OCI-LY3 (cell line): ENCODE measurements at regions not wholly inside any gene's neighbourhood (a gene's known extent, or its start where the extent isn't known, plus 50 kb on each side); places are given as distances from the start of the nearest gene placed in this dataset.

Experiments used
- H2AFZ ChIP-seq: fragments of 200-600, 300-600 bp; shearing (Covaris generic); 2 replicates; pipeline ENCODE4 v1.6.0; 2014; ENCODE audit warnings: antibody characterized with exemption, low read depth, low read length
- H3K27ac ChIP-seq: fragments of 200-600, 300-600 bp; sonication (generic); 2 replicates; pipeline ENCODE4 v1.5.1; 2014; ENCODE audit warnings: mild to moderate bottlenecking, low read length, moderate library complexity, mixed read lengths
- H3K27me3 ChIP-seq: fragments of 200-600, 300-600 bp; sonication (generic); 2 replicates; pipeline ENCODE4 v1.6.1; 2014; ENCODE audit warnings: low read depth, low read length, mixed read lengths
- H3K36me3 ChIP-seq: fragments of 200-600, 300-600 bp; sonication (generic); replicated peaks from 2 replicates; pipeline ENCODE3; 2014; ENCODE audit warnings: low read depth, low read length, mixed read lengths
- H3K4me1 ChIP-seq: fragments of 300-600, 200-600 bp; sonication (generic); 2 replicates; pipeline ENCODE4 v1.6.1; 2014; ENCODE audit warnings: low read length, mixed read lengths
- H3K4me2 ChIP-seq: fragments of 200-600, 300-600 bp; sonication (generic); 2 replicates; pipeline ENCODE4 v1.6.1; 2014; ENCODE audit warnings: low read length, mixed read lengths
- H3K4me3 ChIP-seq: fragments of 300-600, 200-600 bp; sonication (generic); 2 replicates; pipeline ENCODE4 v1.5.1; 2014; ENCODE audit warnings: antibody characterized with exemption, mild to moderate bottlenecking, low read length, moderate library complexity
- H3K79me2 ChIP-seq: fragments of 300-600, 200-600 bp; shearing (Covaris generic); 2 replicates; pipeline ENCODE4 v1.6.1; 2014; ENCODE audit warnings: mild to moderate bottlenecking, low read length, mixed read lengths
- H3K9ac ChIP-seq: fragments of 300-600, 200-600 bp; shearing (Covaris generic); 2 replicates; pipeline ENCODE4 v1.6.0; 2014; ENCODE audit warnings: mild to moderate bottlenecking, low read length, moderate library complexity
- H3K9me3 ChIP-seq: fragments of 200-600, 300-600 bp; shearing (Covaris generic); 2 replicates; pipeline ENCODE4 v1.6.1; 2014; ENCODE audit warnings: low read length, mixed read lengths; ENCODE audit not compliant: insufficient read depth
- H4K20me1 ChIP-seq: fragments of 200-600, 300-600 bp; sonication (generic); 2 replicates; pipeline ENCODE4 v1.6.1; 2016; ENCODE audit warnings: low read length, mixed read lengths; ENCODE audit not compliant: insufficient read depth
- CTCF ChIP-seq: fragments of 200-600, 300-600 bp; sonication (generic); IDR thresholded peaks from 2 replicates; pipeline ENCODE4 v1.5.1; 2014; ENCODE audit warnings: antibody characterized with exemption, low read length, low read depth
- EZH2phosphoT487 ChIP-seq: fragments of 200-600 bp; shearing (Covaris generic); IDR thresholded peaks from 2 replicates; pipeline ENCODE4 v1.6.1; 2018; ENCODE audit warnings: antibody characterized with exemption, mixed run types, low read depth

DNA sequence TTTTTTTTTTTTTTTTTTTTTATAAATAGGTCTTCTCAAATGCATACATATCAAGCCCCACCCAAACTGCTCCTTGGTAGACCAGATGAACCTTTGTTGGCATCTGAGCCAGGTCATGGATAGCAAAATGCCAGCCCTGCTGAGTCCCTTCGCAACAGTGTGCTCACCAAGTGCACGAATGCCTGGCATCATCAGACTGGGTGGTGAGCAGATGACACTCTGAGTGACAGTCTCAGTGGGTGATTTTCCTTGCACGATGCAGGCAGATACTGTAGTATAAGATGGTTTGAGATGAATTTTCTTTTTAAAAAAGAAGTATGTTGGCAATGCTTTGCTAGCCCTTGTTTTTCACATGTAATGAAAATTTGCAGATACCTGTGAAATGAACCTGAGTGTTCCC lies 74.0 kb downstream of the RCN1 start:
- Histone ChIP-seq H3K27ac (no peak overlapping the region), H3K9me3 (no peaks in the 10 kb centered on the region), H3K9ac (no peak overlapping the region), H4K20me1 (no peaks in the 10 kb centered on the region), H3K4me1 (no peaks in the 10 kb centered on the region), H3K79me2 (no peaks in the 10 kb centered on the region), H3K36me3 (no peaks in the 10 kb centered on the region), H2AFZ (no peak overlapping the region), H3K4me2 (no peak overlapping the region), H3K4me3 (no peak overlapping the region), H3K27me3 (peaks cover 9% of the 10 kb centered on the region; the same call in 1 of the 2 replicates)
- no peak for TF ChIP-seq EZH2phosphoT487
- no peak for TF ChIP-seq CTCF

DNA sequence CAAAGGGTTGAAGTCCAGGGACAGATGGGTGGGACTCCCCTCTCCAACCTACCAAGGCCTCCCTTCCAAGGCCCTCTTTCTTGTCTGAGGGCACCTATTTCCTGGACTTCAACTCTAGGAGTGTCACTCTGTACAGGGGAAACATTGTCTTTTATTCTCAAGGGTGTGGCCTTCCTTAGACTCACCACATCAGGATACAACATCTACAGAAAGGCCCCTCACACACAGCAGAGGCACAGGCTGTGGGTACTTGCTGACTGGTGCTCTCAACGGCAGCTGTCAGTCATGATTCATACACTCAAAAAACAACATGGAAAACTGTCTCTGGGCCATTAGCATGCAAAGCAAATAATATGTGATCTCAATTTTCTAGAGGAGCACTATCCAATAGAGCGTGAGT lies 78.0 kb downstream of the RCN1 start:
- no peaks in the 10 kb centered on the region for H4K20me1 ChIP-seq
- H3K9me3 ChIP-seq, result no peaks in the 10 kb centered on the region
- H3K36me3 ChIP-seq, result no peaks in the 10 kb centered on the region
- H3K4me3 ChIP-seq, result no peak overlapping the region
- H3K9ac ChIP-seq, result no peak overlapping the region
- H3K27me3 ChIP-seq, result 0 out of 2 replicates have a peak, but pooled peaks cover under 1% of the 10 kb centered on the region
- H3K4me2 ChIP-seq, result no peak overlapping the region
- no peak overlapping the region for H2AFZ ChIP-seq
- no peaks in the 10 kb centered on the region for H3K79me2 ChIP-seq
- TF ChIP-seq CTCF, result no peak
- no peak for TF ChIP-seq EZH2phosphoT487
- peaks cover 4% of the 10 kb centered on the region; the same call in 1 of the 2 replicates for H3K4me1 ChIP-seq
- H3K27ac ChIP-seq, result no peak overlapping the region

- Histone ChIP-seq H3K9ac (no peak overlapping the region), H3K27ac (no peak overlapping the region), H2AFZ (no peak overlapping the region), H3K9me3 (no peaks in the 10 kb centered on the region), H3K36me3 (no peaks in the 10 kb centered on the region), H4K20me1 (no peaks in the 10 kb centered on the region), H3K79me2 (no peaks in the 10 kb centered on the region), H3K4me3 (no peak overlapping the region), H3K27me3 (no peaks in the 10 kb centered on the region), H3K4me2 (no peak overlapping the region), H3K4me1 (peaks cover 4% of the 10 kb centered on the region; the same call in 1 of the 2 replicates)
- TF ChIP-seq CTCF (no peak), EZH2phosphoT487 (no peak)
Measured at GRCh38 chr11:32171445-32171844, 80.6 kb downstream of the RCN1 start.

GRCh38 chr11:32172041-32172847 lies 81.4 kb downstream of the RCN1 start:
- no peaks in the 10 kb centered on the region for H3K27me3 ChIP-seq
- TF ChIP-seq CTCF (no peak), EZH2phosphoT487 (no peak)
- no peaks in the 10 kb centered on the region for H3K9me3 ChIP-seq
- no peak overlapping the region for H3K27ac ChIP-seq
- no peak overlapping the region for H3K9ac ChIP-seq
- no peaks in the 10 kb centered on the region for H3K79me2 ChIP-seq
- H3K4me1 ChIP-seq, result peaks cover 4% of the 10 kb centered on the region; the same call in 1 of the 2 replicates
- H3K4me3 ChIP-seq, result no peak overlapping the region
- no peaks in the 10 kb centered on the region for H3K36me3 ChIP-seq
- H4K20me1 ChIP-seq, result no peaks in the 10 kb centered on the region
- no peak overlapping the region for H3K4me2 ChIP-seq
- no peak overlapping the region for H2AFZ ChIP-seq
